ENCODE measurements at regions not wholly inside any gene's neighbourhood (a gene's known extent, or its start where the extent isn't known, plus 50 kb on each side); places are given as distances from the start of the nearest gene placed in this dataset.

DNA sequence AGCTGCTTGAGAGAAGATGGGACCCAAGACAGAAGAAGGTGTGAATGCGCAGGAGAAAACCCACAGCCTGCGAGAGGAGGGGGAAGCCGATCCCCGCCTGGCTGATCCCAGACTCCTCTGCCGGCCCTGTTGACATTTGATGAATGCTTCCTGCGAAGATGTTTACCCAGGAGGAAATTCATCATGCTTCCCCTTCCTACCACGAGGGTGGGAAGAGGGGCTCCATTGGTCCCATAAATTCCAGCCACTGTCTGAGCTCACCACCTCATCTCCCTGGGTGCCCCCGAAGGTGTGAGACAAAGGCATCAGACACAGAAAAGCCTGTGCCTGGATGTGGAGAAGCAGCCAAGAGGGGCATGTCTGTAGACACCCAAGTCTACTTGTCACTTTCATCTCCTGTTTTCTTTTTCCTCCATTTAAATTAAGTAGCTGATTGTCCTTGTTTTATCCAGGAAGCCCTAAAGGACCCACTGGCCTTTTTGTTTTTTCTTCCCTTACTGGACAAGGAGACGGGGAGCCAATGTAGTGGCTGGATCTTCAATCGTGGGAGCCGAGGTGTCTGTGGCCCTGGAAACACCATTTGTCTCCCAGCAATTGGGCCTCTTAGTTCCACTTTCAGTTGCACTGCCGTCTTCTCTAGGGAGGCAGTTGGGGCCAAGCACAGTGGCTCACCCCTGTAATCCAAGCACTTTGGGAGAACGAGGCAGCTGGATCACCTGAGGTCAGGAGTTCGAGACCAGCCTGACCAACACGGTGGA lies 95.3 kb upstream of the HES1 start:
- TF ChIP-seq POLR2A (IDR thresholded peaks at IDR 0.05; ENCODE audit: extremely low read depth, insufficient read length), result no peak
- TF ChIP-seq, protein P1, sequence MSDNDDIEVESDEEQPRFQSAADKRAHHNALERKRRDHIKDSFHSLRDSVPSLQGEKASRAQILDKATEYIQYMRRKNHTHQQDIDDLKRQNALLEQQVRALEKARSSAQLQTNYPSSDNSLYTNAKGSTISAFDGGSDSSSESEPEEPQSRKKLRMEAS (IDR thresholded peaks at IDR 0.05; ENCODE audit: low read depth, low read length), result no peak
- TF ChIP-seq, protein P2, sequence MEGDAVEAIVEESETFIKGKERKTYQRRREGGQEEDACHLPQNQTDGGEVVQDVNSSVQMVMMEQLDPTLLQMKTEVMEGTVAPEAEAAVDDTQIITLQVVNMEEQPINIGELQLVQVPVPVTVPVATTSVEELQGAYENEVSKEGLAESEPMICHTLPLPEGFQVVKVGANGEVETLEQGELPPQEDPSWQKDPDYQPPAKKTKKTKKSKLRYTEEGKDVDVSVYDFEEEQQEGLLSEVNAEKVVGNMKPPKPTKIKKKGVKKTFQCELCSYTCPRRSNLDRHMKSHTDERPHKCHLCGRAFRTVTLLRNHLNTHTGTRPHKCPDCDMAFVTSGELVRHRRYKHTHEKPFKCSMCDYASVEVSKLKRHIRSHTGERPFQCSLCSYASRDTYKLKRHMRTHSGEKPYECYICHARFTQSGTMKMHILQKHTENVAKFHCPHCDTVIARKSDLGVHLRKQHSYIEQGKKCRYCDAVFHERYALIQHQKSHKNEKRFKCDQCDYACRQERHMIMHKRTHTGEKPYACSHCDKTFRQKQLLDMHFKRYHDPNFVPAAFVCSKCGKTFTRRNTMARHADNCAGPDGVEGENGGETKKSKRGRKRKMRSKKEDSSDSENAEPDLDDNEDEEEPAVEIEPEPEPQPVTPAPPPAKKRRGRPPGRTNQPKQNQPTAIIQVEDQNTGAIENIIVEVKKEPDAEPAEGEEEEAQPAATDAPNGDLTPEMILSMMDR (IDR thresholded peaks at IDR 0.05; ENCODE audit: low read depth, low read length), result no peak
- DNase-seq (ENCODE audit: low read depth), result no peak
- H3K4me3 ChIP-seq (ENCODE audit: low read depth, low read length), result no peak overlapping the region

DNA sequence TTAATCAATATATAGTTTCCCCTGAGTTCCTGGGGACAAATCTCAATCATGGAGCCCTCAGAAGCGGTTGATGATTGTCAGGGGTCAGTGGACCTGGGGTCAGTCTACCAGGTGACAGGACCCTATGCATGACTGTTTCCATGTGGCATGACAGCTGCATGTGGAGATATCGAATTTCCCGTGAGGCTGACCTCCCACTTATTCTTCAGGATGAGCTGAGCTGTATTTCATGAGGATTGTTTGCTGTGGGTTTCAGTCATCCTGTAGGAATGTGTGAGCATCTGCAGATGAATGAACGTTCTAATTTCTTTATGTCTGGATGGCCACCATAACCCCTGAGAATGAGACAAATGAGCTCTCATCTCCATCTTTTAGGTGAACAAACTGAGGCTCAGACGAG lies 93.0 kb upstream of the HES1 start:
- TF ChIP-seq, protein P1 (IDR thresholded peaks at IDR 0.05; ENCODE audit: low read depth, low read length), result no peak
- TF ChIP-seq MYC (IDR thresholded peaks at IDR 0.05; ENCODE audit: low read depth, low read length) (no peak), POLR2A (IDR thresholded peaks at IDR 0.05; ENCODE audit: extremely low read depth, insufficient read length) (no peak)
- TF ChIP-seq, protein P2 (IDR thresholded peaks at IDR 0.05; ENCODE audit: low read depth, low read length), result no peak
- H3K4me3 ChIP-seq (ENCODE audit: low read depth, low read length), result no peak overlapping the region
- no peak for DNase-seq (ENCODE audit: low read depth)

DNA sequence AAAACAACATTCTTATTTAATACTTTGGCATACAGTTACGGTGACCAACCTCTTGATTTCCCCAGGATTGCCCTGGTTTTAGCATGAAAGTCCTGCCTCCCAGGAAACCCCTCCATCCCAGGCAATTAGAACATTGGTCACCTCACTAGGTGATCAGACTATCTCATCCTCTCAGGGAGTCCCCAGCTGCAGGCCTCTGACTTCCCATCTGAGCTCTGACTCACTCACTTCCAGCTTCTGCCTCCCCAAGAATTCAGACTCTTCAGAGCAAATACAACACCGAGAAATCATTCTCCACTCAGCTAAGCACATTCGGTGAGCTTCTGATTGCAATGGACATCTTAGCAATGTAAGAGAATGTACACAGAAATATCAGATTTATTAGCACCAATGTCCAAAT lies 92.4 kb upstream of the HES1 start:
- H3K4me3 ChIP-seq (ENCODE audit: low read depth, low read length), result no peak overlapping the region
- TF ChIP-seq MYC (IDR thresholded peaks at IDR 0.05; ENCODE audit: low read depth, low read length) (no peak), POLR2A (IDR thresholded peaks at IDR 0.05; ENCODE audit: extremely low read depth, insufficient read length) (no peak)
- TF ChIP-seq, protein P1 (IDR thresholded peaks at IDR 0.05; ENCODE audit: low read depth, low read length), result no peak
- TF ChIP-seq, protein P2 (IDR thresholded peaks at IDR 0.05; ENCODE audit: low read depth, low read length), result no peak
- no peak for DNase-seq (ENCODE audit: low read depth)

DNA sequence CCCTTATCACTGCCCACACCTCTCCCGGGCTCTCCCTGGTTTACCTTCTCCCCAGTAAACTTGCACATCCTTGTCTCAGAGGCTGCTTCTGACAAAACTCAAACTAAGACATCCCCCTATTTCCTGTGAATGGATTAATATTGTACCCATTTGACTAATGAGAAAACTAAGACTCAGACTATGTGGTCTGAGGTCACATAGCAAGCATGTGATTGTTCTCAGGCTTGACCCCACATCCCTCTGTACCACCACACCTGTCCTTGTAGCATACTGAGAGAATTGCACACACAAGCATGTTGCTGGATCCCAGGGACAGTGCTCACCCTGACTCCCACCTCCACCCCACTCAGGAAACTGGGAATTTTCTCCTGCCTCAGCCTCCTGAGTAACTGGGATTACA lies 90.7 kb upstream of the HES1 start:
- TF ChIP-seq, protein P1 (IDR thresholded peaks at IDR 0.05; ENCODE audit: low read depth, low read length), result no peak
- TF ChIP-seq MYC (IDR thresholded peaks at IDR 0.05; ENCODE audit: low read depth, low read length) (no peak), POLR2A (IDR thresholded peaks at IDR 0.05; ENCODE audit: extremely low read depth, insufficient read length) (no peak)
- TF ChIP-seq, protein P2 (IDR thresholded peaks at IDR 0.05; ENCODE audit: low read depth, low read length), result no peak
- no peak overlapping the region for H3K4me3 ChIP-seq (ENCODE audit: low read depth, low read length)
- DNase-seq (ENCODE audit: low read depth), result no peak

DNA sequence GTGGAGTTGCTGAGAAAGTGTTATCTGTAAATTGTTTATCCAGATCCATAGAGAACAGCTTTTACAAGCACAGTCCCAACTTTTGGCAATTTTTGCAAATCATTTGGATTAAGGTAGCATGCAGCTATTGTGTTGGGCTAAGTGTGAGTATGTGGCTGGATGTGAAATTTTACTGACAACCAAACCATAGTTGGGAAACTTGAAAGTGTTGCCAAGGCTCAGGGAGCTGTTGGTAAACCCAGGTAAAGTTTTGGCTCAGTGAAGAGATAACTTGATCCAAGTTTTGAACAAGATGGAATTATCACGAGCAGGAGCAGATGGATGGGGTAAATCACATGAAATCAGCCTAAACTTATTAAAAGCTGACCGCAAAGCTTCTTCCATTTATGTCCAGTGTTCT lies 90.0 kb upstream of the HES1 start:
- no peak for TF ChIP-seq MYC (IDR thresholded peaks at IDR 0.05; ENCODE audit: low read depth, low read length)
- DNase-seq (ENCODE audit: low read depth), result no peak

DNA sequence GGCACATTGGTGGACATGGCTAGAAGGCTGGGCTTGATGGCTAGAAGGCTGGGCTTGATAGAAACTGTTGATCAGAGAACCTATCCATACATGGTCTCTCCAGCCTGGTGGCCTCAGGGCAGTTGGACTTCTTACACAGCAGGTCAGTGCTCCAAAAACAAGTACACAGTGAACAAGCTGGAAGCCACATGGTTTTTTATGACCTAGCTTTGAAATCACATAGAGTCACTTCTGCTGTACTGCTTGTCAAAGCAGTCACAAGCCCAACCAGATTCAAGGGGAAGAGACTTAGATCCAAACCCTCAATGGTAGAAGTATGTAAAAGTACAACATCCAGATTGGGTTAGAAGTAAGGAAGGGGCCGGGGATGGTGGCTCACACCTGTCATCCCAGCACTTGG lies 89.4 kb upstream of the HES1 start:
- no peak for DNase-seq (ENCODE audit: low read depth)
- no peak for TF ChIP-seq MYC (IDR thresholded peaks at IDR 0.05; ENCODE audit: low read depth, low read length)
- TF ChIP-seq POLR2A (IDR thresholded peaks at IDR 0.05; ENCODE audit: extremely low read depth, insufficient read length), result no peak
- TF ChIP-seq, protein P1 (IDR thresholded peaks at IDR 0.05; ENCODE audit: low read depth, low read length), result no peak
- TF ChIP-seq, protein P2 (IDR thresholded peaks at IDR 0.05; ENCODE audit: low read depth, low read length), result no peak
- no peak overlapping the region for H3K4me3 ChIP-seq (ENCODE audit: low read depth, low read length)

More for the DNA sequence above, 90.0 kb upstream of the HES1 start:
- H3K4me3 ChIP-seq (ENCODE audit: low read depth, low read length), result no peak overlapping the region
